Sigmoid colon (tissue), 6 donors: ENCODE measurements at regions not wholly inside any gene's neighbourhood (a gene's known extent, or its start where the extent isn't known, plus 50 kb on each side); places are given as distances from the start of the nearest gene placed in this dataset.

Experiments used
- DNase-seq: peaks from one replicate; pipeline ENCODE4 v3.0.0-alpha.2; 2019
- H3K27ac ChIP-seq, 4 donors: fragments of 200-600 bp; sonication (generic); one replicate each; pipeline ENCODE4 v1.5.1; 2016 to 2019; ENCODE audit warnings: mild to moderate bottlenecking in 1 of 4
- H3K27me3 ChIP-seq, 3 donors: fragments of 200-600 bp; sonication (generic); one replicate each; pipeline ENCODE4 v1.5.1; 2019; ENCODE audit warnings: mild to moderate bottlenecking in 1 of 3
- H3K36me3 ChIP-seq, 4 donors: fragments of 200-600 bp; sonication (generic); one replicate each; pipeline ENCODE4 v1.5.1; 2016 to 2019
- H3K4me1 ChIP-seq, 4 donors: fragments of 200-600 bp; sonication (generic); one replicate each; pipeline ENCODE4 v1.5.1; 2017 to 2019
- H3K4me3 ChIP-seq, 4 donors: fragments of 200-600 bp; sonication (generic); one replicate each; pipeline ENCODE4 v1.5.1; 2017 to 2019; ENCODE audit warnings: mild to moderate bottlenecking in 2 of 4, moderate library complexity in 1 of 4
- H3K9me3 ChIP-seq, 4 donors: fragments of 200-600 bp in 3 of 4; sonication (generic) in 3 of 4; one replicate each; pipeline versions ENCODE4 v1.5.1 to v1.6.1; 2013 to 2019
- CTCF ChIP-seq, 4 experiments: fragments of 450-650 bp in 3 of 4; fragments of 200-600 bp in 1 of 4; IDR thresholded peaks; one replicate each; pipeline ENCODE4 v1.5.1; 2016 to 2019; ENCODE audit warnings: antibody characterized with exemption in 4 of 4, mild to moderate bottlenecking in 3 of 4, moderate library complexity in 2 of 4
- EP300 ChIP-seq, 4 donors: sonication (generic); formaldehyde crosslinking; IDR thresholded peaks; one replicate each; pipeline ENCODE4 v1.6.1; 2017; ENCODE audit warnings: antibody characterized with exemption in 4 of 4
- POLR2A ChIP-seq, 2 donors: fragments of 450-650 bp; IDR thresholded peaks; one replicate each; pipeline ENCODE4 v1.6.1; 2016; ENCODE audit warnings: antibody characterized with exemption in 2 of 2, mild to moderate bottlenecking in 2 of 2, moderate library complexity in 2 of 2
- POLR2AphosphoS5 ChIP-seq, 4 donors: sonication (generic); formaldehyde crosslinking; IDR thresholded peaks; one replicate each; pipeline ENCODE4 v1.6.1; 2017; ENCODE audit warnings: antibody characterized with exemption in 4 of 4
- WGBS, 2 donors: extraction: QIAGEN DNeasy Blood & Tissue Kit; methylation state at CpG; one replicate each; pipeline ENCODE4 v1.1.7; 2013; 5-methylcytosine and 5-hydroxymethylcytosine counted together
- intact Hi-C: fragments of 100-400 bp; cut with DNase I; formaldehyde crosslinking; loops from one replicate; pipeline ENCODE4 v1.15.1; 2023
- donor health status: healthy with polysubstance abuse.
- donor health status: healthy.

GRCh38 chr2:239544918-239545465 lies 144.2 kb upstream of the HDAC4 start:
- peak; percentile 40 for DNase-seq
- Histone ChIP-seq H3K4me3 (no peak overlapping the region), H3K36me3 (no peaks in the 10 kb centered on the region), H3K27me3 (no peaks in the 10 kb centered on the region), H3K27ac (peak overlapping the region in 3 of 4 donors; percentile 27 to 68 (median 67)), H3K9me3 (no peaks in the 10 kb centered on the region), H3K4me1 (peaks cover 0 to 18% (median 13%) of the 10 kb centered on the region in 4 donors)
- intact Hi-C loops, result no loop called here
- TF ChIP-seq POLR2AphosphoS5 (IDR thresholded peaks at IDR 0.05) (no peak), CTCF (IDR thresholded peaks at IDR 0.05) (no peak), POLR2A (IDR thresholded peaks at IDR 0.05) (no peak), EP300 (IDR thresholded peaks at IDR 0.05) (no peak)
- WGBS, 2 donors, result 69 to 82% methylated on average over 12 of the region's 12 CpGs

GRCh38 chr2:239544143-239544917 lies 143.5 kb upstream of the HDAC4 start:
- no peaks in the 10 kb centered on the region for H3K36me3 ChIP-seq
- no peaks in the 10 kb centered on the region for H3K27me3 ChIP-seq
- intact Hi-C loops, result no loop called here
- H3K9me3 ChIP-seq, result no peaks in the 10 kb centered on the region
- 65 to 75% methylated on average over 8 of the region's 8 CpGs for WGBS, 2 donors
- H3K4me3 ChIP-seq, result no peak overlapping the region
- DNase-seq, result peak; percentile 78
- TF ChIP-seq POLR2AphosphoS5 (IDR thresholded peaks at IDR 0.05) (peak in 1 of 4 donors; percentile 50), POLR2A (IDR thresholded peaks at IDR 0.05) (no peak), EP300 (IDR thresholded peaks at IDR 0.05) (peak in 1 of 4 donors; percentile 20)
- H3K4me1 ChIP-seq, result peaks cover 0 to 18% (median 13%) of the 10 kb centered on the region in 4 donors
- H3K27ac ChIP-seq, result peak overlapping the region; percentile 21 to 68 (median 54)

- 77 to 84% methylated on average over 3 of the region's 3 CpGs for WGBS, 2 donors
- Histone ChIP-seq H3K27ac (peak overlapping the region; percentile 21 to 68 (median 54)), H3K4me1 (peaks cover 0 to 18% (median 13%) of the 10 kb centered on the region in 4 donors), H3K9me3 (no peaks in the 10 kb centered on the region), H3K36me3 (no peaks in the 10 kb centered on the region), H3K4me3 (no peak overlapping the region), H3K27me3 (no peaks in the 10 kb centered on the region)
- no peak for DNase-seq
- intact Hi-C loops, result no loop called here
- TF ChIP-seq POLR2AphosphoS5 (IDR thresholded peaks at IDR 0.05), result no peak
- no peak for TF ChIP-seq CTCF (IDR thresholded peaks at IDR 0.05)
- no peak for TF ChIP-seq POLR2A (IDR thresholded peaks at IDR 0.05)
- no peak for TF ChIP-seq EP300 (IDR thresholded peaks at IDR 0.05)
Measured at GRCh38 chr2:239543702-239544101, 142.9 kb upstream of the HDAC4 start.

GRCh38 chr2:239540174-239540573 lies 139.4 kb upstream of the HDAC4 start:
- no peaks in the 10 kb centered on the region for H3K27me3 ChIP-seq
- no peaks in the 10 kb centered on the region for H3K9me3 ChIP-seq
- no peak overlapping the region for H3K27ac ChIP-seq
- H3K4me3 ChIP-seq, result no peak overlapping the region
- TF ChIP-seq POLR2AphosphoS5 (IDR thresholded peaks at IDR 0.05), result no peak
- TF ChIP-seq CTCF (IDR thresholded peaks at IDR 0.05), result no peak
- no peak for TF ChIP-seq POLR2A (IDR thresholded peaks at IDR 0.05)
- no peak for TF ChIP-seq EP300 (IDR thresholded peaks at IDR 0.05)
- 20 to 62% methylated on average over 7 of the region's 7 CpGs for WGBS, 2 donors
- no peaks in the 10 kb centered on the region for H3K36me3 ChIP-seq
- intact Hi-C loops, result no loop called here
- peak; percentile 33 for DNase-seq
- H3K4me1 ChIP-seq, result peaks cover 0 to 15% (median 13%) of the 10 kb centered on the region in 4 donors

GRCh38 chr2:239539776-239540100 lies 138.9 kb upstream of the HDAC4 start:
- TF ChIP-seq EP300 (IDR thresholded peaks at IDR 0.05), result no peak
- TF ChIP-seq CTCF (IDR thresholded peaks at IDR 0.05), result no peak
- no peak for TF ChIP-seq POLR2AphosphoS5 (IDR thresholded peaks at IDR 0.05)
- no peak for TF ChIP-seq POLR2A (IDR thresholded peaks at IDR 0.05)
- Histone ChIP-seq H3K4me3 (no peak overlapping the region), H3K27me3 (no peaks in the 10 kb centered on the region), H3K27ac (no peak overlapping the region), H3K9me3 (peaks cover 0 to 2% (median 0%) of the 10 kb centered on the region in 4 donors), H3K36me3 (no peaks in the 10 kb centered on the region), H3K4me1 (peaks cover 0 to 11% (median 10%) of the 10 kb centered on the region in 4 donors)
- intact Hi-C loops, result no loop called here
- peak; percentile 20 for DNase-seq
- 73 to 81% methylated on average over 11 of the region's 11 CpGs for WGBS, 2 donors
